ENCODE measurements at regions not wholly inside any gene's neighbourhood (a gene's known extent, or its start where the extent isn't known, plus 50 kb on each side); places are given as distances from the start of the nearest gene placed in this dataset.
"Not testable (repeated sequence)": the region's sequence is repeated elsewhere in the genome, so short reads cannot be mapped to it uniquely, and the experiment has no call there.

- Histone ChIP-seq H3K27me3 (ENCODE audit: insufficient read depth, low read length, poor library complexity, severe bottlenecking) (no peaks in the 10 kb centered on the region), H3K9ac (ENCODE audit: low read depth, low read length, poor library complexity, severe bottlenecking) (no peak overlapping the region), H3K9me3 (ENCODE audit: insufficient read depth, low read depth, low read length) (no peaks in the 10 kb centered on the region), H2AFZ (ENCODE audit: low read length) (no peak overlapping the region), H3K36me3 (ENCODE audit: insufficient read depth, low read length) (no peaks in the 10 kb centered on the region), H3K4me1 (ENCODE audit: insufficient read depth, low read length, poor library complexity, severe bottlenecking) (no peaks in the 10 kb centered on the region), H3F3A (ENCODE audit: low read depth) (no peaks in the 10 kb centered on the region), H3K79me2 (ENCODE audit: insufficient read depth, low read length) (no peaks in the 10 kb centered on the region), H3K9me2 (replicated peaks; ENCODE audit: low read depth, low read length) (no peaks in the 10 kb centered on the region), H4K20me1 (ENCODE audit: insufficient read depth, low read length, poor library complexity, severe bottlenecking) (no peaks in the 10 kb centered on the region), H3K4me2 (ENCODE audit: low read depth, low read length, poor library complexity, severe bottlenecking) (no peak overlapping the region), H3K4me3 (ENCODE audit: low read length, poor library complexity, severe bottlenecking) (no peak overlapping the region)
- TF ChIP-seq, protein P1, sequence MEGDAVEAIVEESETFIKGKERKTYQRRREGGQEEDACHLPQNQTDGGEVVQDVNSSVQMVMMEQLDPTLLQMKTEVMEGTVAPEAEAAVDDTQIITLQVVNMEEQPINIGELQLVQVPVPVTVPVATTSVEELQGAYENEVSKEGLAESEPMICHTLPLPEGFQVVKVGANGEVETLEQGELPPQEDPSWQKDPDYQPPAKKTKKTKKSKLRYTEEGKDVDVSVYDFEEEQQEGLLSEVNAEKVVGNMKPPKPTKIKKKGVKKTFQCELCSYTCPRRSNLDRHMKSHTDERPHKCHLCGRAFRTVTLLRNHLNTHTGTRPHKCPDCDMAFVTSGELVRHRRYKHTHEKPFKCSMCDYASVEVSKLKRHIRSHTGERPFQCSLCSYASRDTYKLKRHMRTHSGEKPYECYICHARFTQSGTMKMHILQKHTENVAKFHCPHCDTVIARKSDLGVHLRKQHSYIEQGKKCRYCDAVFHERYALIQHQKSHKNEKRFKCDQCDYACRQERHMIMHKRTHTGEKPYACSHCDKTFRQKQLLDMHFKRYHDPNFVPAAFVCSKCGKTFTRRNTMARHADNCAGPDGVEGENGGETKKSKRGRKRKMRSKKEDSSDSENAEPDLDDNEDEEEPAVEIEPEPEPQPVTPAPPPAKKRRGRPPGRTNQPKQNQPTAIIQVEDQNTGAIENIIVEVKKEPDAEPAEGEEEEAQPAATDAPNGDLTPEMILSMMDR (conservative IDR thresholded peaks at IDR 0.05; ENCODE audit: low read length): no peak
- TF ChIP-seq EZH2phosphoT487 (IDR thresholded peaks at IDR 0.05; ENCODE audit: borderline replicate concordance): no peak
These were observed 635.0 kb downstream of the QKI start for GRCh38 chr6:164049517-164049988.

- no peaks in the 10 kb centered on the region for H3F3A ChIP-seq (ENCODE audit: low read depth)
- no peaks in the 10 kb centered on the region for H3K9me2 ChIP-seq (replicated peaks; ENCODE audit: low read depth, low read length)
- H3K4me3 ChIP-seq (ENCODE audit: low read length, poor library complexity, severe bottlenecking): no peak overlapping the region
- no peak overlapping the region for H3K4me2 ChIP-seq (ENCODE audit: low read depth, low read length, poor library complexity, severe bottlenecking)
- TF ChIP-seq EZH2phosphoT487 (IDR thresholded peaks at IDR 0.05; ENCODE audit: borderline replicate concordance): no peak
- TF ChIP-seq, protein P1 (conservative IDR thresholded peaks at IDR 0.05; ENCODE audit: low read length): no peak
- no peaks in the 10 kb centered on the region for H3K79me2 ChIP-seq (ENCODE audit: insufficient read depth, low read length)
- H3K9ac ChIP-seq (ENCODE audit: low read depth, low read length, poor library complexity, severe bottlenecking): no peak overlapping the region
- no peaks in the 10 kb centered on the region for H3K27me3 ChIP-seq (ENCODE audit: insufficient read depth, low read length, poor library complexity, severe bottlenecking)
- no peaks in the 10 kb centered on the region for H3K36me3 ChIP-seq (ENCODE audit: insufficient read depth, low read length)
- H2AFZ ChIP-seq (ENCODE audit: low read length): no peak overlapping the region
- H3K4me1 ChIP-seq (ENCODE audit: insufficient read depth, low read length, poor library complexity, severe bottlenecking): no peaks in the 10 kb centered on the region
- no peaks in the 10 kb centered on the region for H4K20me1 ChIP-seq (ENCODE audit: insufficient read depth, low read length, poor library complexity, severe bottlenecking)
- no peaks in the 10 kb centered on the region for H3K9me3 ChIP-seq (ENCODE audit: insufficient read depth, low read depth, low read length)
These were observed 634.5 kb downstream of the QKI start for GRCh38 chr6:164048840-164049516.

DNA sequence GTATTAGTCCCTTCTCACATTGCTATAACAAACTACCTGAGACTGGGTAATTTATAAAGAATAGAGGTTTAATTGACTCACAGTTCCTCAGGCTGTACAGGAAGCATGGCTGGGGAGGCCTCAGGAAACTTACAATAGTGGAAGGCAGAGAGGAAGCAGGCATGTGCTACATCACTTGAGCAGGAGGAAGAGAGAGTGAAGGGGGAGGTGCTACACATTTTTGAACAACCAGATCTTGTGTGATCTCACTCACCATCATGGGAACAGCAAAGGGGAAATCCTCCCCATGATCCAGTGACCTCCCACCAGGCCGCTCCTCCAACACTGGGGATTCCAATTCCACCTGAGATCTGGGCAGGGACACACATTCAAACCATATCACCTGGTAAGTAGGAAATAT lies 630.6 kb downstream of the QKI start:
- Histone ChIP-seq H3K79me2 (ENCODE audit: insufficient read depth, low read length) (no peaks in the 10 kb centered on the region), H3K9me3 (ENCODE audit: insufficient read depth, low read depth, low read length) (no peaks in the 10 kb centered on the region), H3K9ac (ENCODE audit: low read depth, low read length, poor library complexity, severe bottlenecking) (no peak overlapping the region), H3K27me3 (ENCODE audit: insufficient read depth, low read length, poor library complexity, severe bottlenecking) (no peaks in the 10 kb centered on the region), H2AFZ (ENCODE audit: low read length) (no peak overlapping the region), H3K36me3 (ENCODE audit: insufficient read depth, low read length) (no peaks in the 10 kb centered on the region), H3F3A (ENCODE audit: low read depth) (no peaks in the 10 kb centered on the region), H3K4me1 (ENCODE audit: insufficient read depth, low read length, poor library complexity, severe bottlenecking) (no peaks in the 10 kb centered on the region), H3K4me2 (ENCODE audit: low read depth, low read length, poor library complexity, severe bottlenecking) (no peak overlapping the region), H3K4me3 (ENCODE audit: low read length, poor library complexity, severe bottlenecking) (no peak overlapping the region), H3K9me2 (replicated peaks; ENCODE audit: low read depth, low read length) (no peaks in the 10 kb centered on the region), H4K20me1 (ENCODE audit: insufficient read depth, low read length, poor library complexity, severe bottlenecking) (no peaks in the 10 kb centered on the region)
- no peak for TF ChIP-seq EZH2phosphoT487 (IDR thresholded peaks at IDR 0.05; ENCODE audit: borderline replicate concordance)
- TF ChIP-seq, protein P1 (conservative IDR thresholded peaks at IDR 0.05; ENCODE audit: low read length): no peak

GRCh38 chr6:164043656-164044055 lies 629.1 kb downstream of the QKI start:
- H4K20me1 ChIP-seq (ENCODE audit: insufficient read depth, low read length, poor library complexity, severe bottlenecking); H2AFZ ChIP-seq (ENCODE audit: low read length); H3K4me3 ChIP-seq (ENCODE audit: low read length, poor library complexity, severe bottlenecking); H3K9me3 ChIP-seq (ENCODE audit: insufficient read depth, low read depth, low read length); H3K79me2 ChIP-seq (ENCODE audit: insufficient read depth, low read length); H3K9ac ChIP-seq (ENCODE audit: low read depth, low read length, poor library complexity, severe bottlenecking); H3K4me1 ChIP-seq (ENCODE audit: insufficient read depth, low read length, poor library complexity, severe bottlenecking); H3K36me3 ChIP-seq (ENCODE audit: insufficient read depth, low read length); H3F3A ChIP-seq (ENCODE audit: low read depth); H3K27me3 ChIP-seq (ENCODE audit: insufficient read depth, low read length, poor library complexity, severe bottlenecking); H3K4me2 ChIP-seq (ENCODE audit: low read depth, low read length, poor library complexity, severe bottlenecking); H3K9me2 ChIP-seq (replicated peaks; ENCODE audit: low read depth, low read length): not testable (repeated sequence)
